ENCODE measurements at regions not wholly inside any gene's neighbourhood (a gene's known extent, or its start where the extent isn't known, plus 50 kb on each side); places are given as distances from the start of the nearest gene placed in this dataset.

DNA sequence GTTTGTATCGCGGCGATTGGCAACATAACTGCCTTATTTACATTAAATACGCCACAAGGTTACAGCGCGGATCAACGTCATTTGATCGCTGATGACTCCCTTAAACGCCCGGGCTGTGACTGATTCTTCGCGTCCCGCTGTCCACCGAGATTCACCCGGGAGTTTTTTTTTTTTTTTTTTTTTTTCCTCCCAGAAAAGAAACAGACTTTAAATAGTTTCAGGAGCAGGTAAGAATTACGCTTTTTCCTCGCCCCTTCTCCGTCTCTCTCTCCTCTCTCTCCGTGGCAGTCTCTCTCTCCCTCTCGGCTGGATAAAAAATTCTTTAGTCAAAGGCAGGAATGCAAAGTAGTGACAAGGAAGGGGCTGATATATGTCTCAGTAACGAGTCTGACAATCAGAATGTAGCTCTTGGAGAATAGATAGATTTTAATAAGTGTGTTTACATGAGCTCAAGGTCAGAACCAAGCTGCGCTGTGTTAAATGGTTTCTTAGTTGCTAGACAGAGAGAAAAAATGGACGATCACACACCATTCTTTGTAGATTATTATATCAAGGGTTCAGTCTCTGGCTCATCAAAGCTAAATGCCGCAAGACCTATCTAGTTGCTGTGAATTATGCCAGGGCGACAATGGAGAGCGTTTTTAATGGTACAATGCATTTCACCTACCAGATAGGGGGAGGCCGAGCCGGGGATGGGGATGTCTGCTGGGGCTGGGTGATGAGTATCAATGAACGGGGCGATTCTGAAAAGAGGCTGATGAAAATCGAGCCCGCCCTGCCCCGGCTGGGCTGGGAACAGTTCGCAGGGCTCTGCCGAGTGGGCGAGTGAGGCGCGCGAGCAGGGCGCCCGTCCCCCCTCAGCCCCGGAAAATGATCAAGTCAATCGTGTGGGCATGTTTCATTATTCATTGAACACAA, 147.2 kb upstream of the ZNF536 start:
- H3K9me2 ChIP-seq (ENCODE audit: insufficient read depth), result no peaks in the 10 kb centered on the region
- ChIA-PET CTCF (no interaction called here), POLR2A (no interaction called here), RAD21 (ENCODE audit: low non-redundant PET in 1 of 2, low total read pairs in 2 of 2, uncharacterized antibody in 2 of 2, unreplicated experiment in 2 of 2) (interaction anchor here in 1 of 2 experiments (0.7 kb wide), 1 partner anchor 21 kb away, joined by 3 read pairs; no protein-coding TSS in a partner anchor)
- no peak overlapping the region for H3K4me3 ChIP-seq (replicated peaks in 1 of 2; ENCODE audit: low read depth in 1 of 2, low read length in 2 of 2)
- H3K27ac ChIP-seq (ENCODE audit: low read depth, low read length), result no peak overlapping the region
- H3K9me3 ChIP-seq (ENCODE audit: control insufficient read depth in 1 of 2, insufficient read depth in 1 of 2, low read depth in 1 of 2, low read length in 2 of 2), result no peaks in the 10 kb centered on the region
- no peaks in the 10 kb centered on the region for H4K20me1 ChIP-seq (ENCODE audit: insufficient read depth)
- DNase-seq (ENCODE audit: low read depth, low spot score) (no peak), ATAC-seq (no peak)
- H2AFZ ChIP-seq (ENCODE audit: low read depth, low read length, poor library complexity, severe bottlenecking), result no peak overlapping the region
- no peak overlapping the region for H3K4me2 ChIP-seq (ENCODE audit: low read length)
- peaks cover 2 to 8% of the 10 kb centered on the region in 2 experiments; a peak in 2 of 4 replicates for H3K4me1 ChIP-seq (ENCODE audit: control insufficient read depth in 1 of 2, insufficient read depth in 2 of 2, low read length in 2 of 2)
- BruUV-seq (replicated peaks), result no TSS peak
- H3K79me2 ChIP-seq (ENCODE audit: insufficient read depth, low read length), result no peaks in the 10 kb centered on the region
- intact Hi-C loops (cut with micrococcal nuclease), result loop anchor here (5.0 to 10.0 kb wide), 2 partner anchors 180 to 427 kb away; no protein-coding TSS in a partner anchor
- TF ChIP-seq, protein P1, sequence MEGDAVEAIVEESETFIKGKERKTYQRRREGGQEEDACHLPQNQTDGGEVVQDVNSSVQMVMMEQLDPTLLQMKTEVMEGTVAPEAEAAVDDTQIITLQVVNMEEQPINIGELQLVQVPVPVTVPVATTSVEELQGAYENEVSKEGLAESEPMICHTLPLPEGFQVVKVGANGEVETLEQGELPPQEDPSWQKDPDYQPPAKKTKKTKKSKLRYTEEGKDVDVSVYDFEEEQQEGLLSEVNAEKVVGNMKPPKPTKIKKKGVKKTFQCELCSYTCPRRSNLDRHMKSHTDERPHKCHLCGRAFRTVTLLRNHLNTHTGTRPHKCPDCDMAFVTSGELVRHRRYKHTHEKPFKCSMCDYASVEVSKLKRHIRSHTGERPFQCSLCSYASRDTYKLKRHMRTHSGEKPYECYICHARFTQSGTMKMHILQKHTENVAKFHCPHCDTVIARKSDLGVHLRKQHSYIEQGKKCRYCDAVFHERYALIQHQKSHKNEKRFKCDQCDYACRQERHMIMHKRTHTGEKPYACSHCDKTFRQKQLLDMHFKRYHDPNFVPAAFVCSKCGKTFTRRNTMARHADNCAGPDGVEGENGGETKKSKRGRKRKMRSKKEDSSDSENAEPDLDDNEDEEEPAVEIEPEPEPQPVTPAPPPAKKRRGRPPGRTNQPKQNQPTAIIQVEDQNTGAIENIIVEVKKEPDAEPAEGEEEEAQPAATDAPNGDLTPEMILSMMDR (IDR thresholded peaks at IDR 0.05 in 2 of 3, conservative IDR thresholded peaks at IDR 0.05 in 1 of 3; ENCODE audit: borderline replicate concordance in 1 of 3, insufficient read depth in 1 of 3, low read depth in 2 of 3, low read length in 2 of 3), result no peak
- TF ChIP-seq, protein P2, sequence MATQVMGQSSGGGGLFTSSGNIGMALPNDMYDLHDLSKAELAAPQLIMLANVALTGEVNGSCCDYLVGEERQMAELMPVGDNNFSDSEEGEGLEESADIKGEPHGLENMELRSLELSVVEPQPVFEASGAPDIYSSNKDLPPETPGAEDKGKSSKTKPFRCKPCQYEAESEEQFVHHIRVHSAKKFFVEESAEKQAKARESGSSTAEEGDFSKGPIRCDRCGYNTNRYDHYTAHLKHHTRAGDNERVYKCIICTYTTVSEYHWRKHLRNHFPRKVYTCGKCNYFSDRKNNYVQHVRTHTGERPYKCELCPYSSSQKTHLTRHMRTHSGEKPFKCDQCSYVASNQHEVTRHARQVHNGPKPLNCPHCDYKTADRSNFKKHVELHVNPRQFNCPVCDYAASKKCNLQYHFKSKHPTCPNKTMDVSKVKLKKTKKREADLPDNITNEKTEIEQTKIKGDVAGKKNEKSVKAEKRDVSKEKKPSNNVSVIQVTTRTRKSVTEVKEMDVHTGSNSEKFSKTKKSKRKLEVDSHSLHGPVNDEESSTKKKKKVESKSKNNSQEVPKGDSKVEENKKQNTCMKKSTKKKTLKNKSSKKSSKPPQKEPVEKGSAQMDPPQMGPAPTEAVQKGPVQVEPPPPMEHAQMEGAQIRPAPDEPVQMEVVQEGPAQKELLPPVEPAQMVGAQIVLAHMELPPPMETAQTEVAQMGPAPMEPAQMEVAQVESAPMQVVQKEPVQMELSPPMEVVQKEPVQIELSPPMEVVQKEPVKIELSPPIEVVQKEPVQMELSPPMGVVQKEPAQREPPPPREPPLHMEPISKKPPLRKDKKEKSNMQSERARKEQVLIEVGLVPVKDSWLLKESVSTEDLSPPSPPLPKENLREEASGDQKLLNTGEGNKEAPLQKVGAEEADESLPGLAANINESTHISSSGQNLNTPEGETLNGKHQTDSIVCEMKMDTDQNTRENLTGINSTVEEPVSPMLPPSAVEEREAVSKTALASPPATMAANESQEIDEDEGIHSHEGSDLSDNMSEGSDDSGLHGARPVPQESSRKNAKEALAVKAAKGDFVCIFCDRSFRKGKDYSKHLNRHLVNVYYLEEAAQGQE (IDR thresholded peaks at IDR 0.05; ENCODE audit: low read depth), result no peak
- TF ChIP-seq, protein P3, sequence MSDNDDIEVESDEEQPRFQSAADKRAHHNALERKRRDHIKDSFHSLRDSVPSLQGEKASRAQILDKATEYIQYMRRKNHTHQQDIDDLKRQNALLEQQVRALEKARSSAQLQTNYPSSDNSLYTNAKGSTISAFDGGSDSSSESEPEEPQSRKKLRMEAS (IDR thresholded peaks at IDR 0.05), result no peak
- TF ChIP-seq CEBPB (IDR thresholded peaks at IDR 0.05; ENCODE audit: low read depth) (no peak), JUND (IDR thresholded peaks at IDR 0.05) (no peak), RAD21 (IDR thresholded peaks at IDR 0.05; ENCODE audit: low read depth) (no peak), ZFX (IDR thresholded peaks at IDR 0.05) (no peak)
- TF ChIP-seq, protein P4, sequence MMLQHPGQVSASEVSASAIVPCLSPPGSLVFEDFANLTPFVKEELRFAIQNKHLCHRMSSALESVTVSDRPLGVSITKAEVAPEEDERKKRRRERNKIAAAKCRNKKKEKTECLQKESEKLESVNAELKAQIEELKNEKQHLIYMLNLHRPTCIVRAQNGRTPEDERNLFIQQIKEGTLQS (IDR thresholded peaks at IDR 0.05), result no peak
- H3K27me3 ChIP-seq (ENCODE audit: insufficient read depth, low read length), result peaks cover 4% of the 10 kb centered on the region; the same call in 1 of the 2 replicates
- no peaks in the 10 kb centered on the region for H3K36me3 ChIP-seq (ENCODE audit: control insufficient read depth in 1 of 2, insufficient read depth in 2 of 2, low read length in 2 of 2)
- no peak overlapping the region for H3K9ac ChIP-seq (ENCODE audit: low read length)
